H7 (cell line): ENCODE measurements at regions not wholly inside any gene's neighbourhood (a gene's known extent, or its start where the extent isn't known, plus 50 kb on each side); places are given as distances from the start of the nearest gene placed in this dataset.

Source experiments
- DNase-seq: peaks from one replicate; pipeline ENCODE4 v3.0.0; 2012
- H3K27me3 ChIP-seq: 2 replicates; pipeline ENCODE4 v1.6.0; 2011; ENCODE audit warnings: mild to moderate bottlenecking, low read length; ENCODE audit not compliant: control insufficient read depth, insufficient read depth
- H3K36me3 ChIP-seq: replicated peaks from 2 replicates; pipeline ENCODE4 v1.5.1; 2011; ENCODE audit warnings: low read length; ENCODE audit not compliant: control insufficient read depth, insufficient read depth
- H3K4me3 ChIP-seq: 2 replicates; pipeline ENCODE4 v1.5.1; 2011; ENCODE audit warnings: low read depth, mild to moderate bottlenecking, control low read depth, low read length, moderate library complexity; ENCODE audit not compliant: insufficient read depth

GRCh38 chr17:33802349-33803198, 452.5 kb upstream of the CCL2 start:
- DNase-seq, result no peak
- H3K36me3 ChIP-seq, result no peaks in the 10 kb centered on the region
- H3K27me3 ChIP-seq, result no peaks in the 10 kb centered on the region; the same call in 1 of the 2 replicates
- no peak overlapping the region for H3K4me3 ChIP-seq

DNA sequence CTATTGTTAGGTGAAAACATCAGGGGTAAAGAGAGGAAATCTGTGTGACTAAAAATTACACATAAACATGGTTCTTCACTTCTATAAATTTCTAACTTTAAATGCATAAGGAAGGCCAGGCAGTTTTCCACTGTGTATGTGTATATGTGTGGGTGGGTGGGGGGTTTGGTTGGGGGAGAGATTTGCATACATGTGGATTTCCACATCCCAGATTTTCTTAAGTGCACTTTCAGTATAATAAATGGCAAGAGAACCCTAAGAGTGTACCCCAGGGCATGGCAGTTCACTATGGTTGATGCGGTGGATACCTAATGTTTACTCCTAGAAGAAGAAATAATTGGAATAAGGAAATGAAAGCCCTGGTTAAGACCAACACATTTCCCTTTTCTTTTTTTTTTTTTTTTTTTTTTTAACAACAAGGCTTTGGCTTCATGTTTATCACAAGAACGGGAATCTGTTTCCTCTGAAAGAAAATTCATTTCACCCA, 451.8 kb upstream of the CCL2 start:
- H3K27me3 ChIP-seq, result no peaks in the 10 kb centered on the region
- no peak for DNase-seq
- H3K4me3 ChIP-seq, result no peak overlapping the region
- no peaks in the 10 kb centered on the region for H3K36me3 ChIP-seq

DNA sequence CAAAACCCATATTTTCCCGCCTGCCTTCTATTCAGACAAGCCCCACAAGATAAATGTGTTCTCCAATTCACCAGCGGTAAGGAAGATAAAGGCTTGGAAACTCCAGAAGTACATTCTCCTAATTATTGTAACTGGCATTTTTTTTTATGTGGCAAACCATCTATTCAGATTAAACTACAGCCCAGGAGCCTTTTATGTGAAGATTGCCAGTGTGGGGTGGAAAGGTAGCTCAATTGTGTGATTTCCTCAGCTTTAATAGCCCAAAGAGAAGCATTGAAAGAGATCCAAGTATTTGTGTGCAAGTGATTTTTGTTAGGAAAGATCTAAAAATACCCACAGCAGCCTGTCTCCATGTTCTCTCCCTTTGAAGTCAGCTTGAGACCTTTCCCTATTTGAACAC, 451.4 kb upstream of the CCL2 start:
- DNase-seq, result no peak
- no peaks in the 10 kb centered on the region for H3K36me3 ChIP-seq
- H3K4me3 ChIP-seq, result no peak overlapping the region
- no peaks in the 10 kb centered on the region for H3K27me3 ChIP-seq

- Histone ChIP-seq H3K36me3 (no peaks in the 10 kb centered on the region), H3K27me3 (no peaks in the 10 kb centered on the region), H3K4me3 (no peak overlapping the region)
- no peak for DNase-seq
Measured at GRCh38 chr17:33804401-33804800, 450.7 kb upstream of the CCL2 start.

DNA sequence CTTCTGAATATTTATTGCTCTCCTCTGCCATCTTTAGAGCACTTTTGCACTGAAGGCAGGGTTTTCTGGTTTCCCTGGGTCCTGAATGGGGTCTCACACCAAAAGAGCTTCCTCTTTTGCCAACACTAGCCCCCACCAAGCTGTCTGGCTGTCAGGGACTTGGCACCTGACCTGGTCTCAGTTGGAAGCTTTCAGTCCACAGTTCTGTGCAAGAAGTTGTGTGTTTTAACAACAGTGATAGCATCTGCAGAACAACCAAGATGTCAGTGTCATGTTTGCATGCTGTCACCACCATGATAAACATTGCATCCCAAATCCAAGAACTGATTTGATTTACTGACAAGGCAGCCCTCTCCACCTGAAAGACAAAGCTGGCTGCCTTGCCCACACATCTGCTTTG, 448.5 kb upstream of the CCL2 start:
- Histone ChIP-seq H3K27me3 (no peaks in the 10 kb centered on the region), H3K36me3 (no peaks in the 10 kb centered on the region), H3K4me3 (no peak overlapping the region)
- no peak for DNase-seq

DNA sequence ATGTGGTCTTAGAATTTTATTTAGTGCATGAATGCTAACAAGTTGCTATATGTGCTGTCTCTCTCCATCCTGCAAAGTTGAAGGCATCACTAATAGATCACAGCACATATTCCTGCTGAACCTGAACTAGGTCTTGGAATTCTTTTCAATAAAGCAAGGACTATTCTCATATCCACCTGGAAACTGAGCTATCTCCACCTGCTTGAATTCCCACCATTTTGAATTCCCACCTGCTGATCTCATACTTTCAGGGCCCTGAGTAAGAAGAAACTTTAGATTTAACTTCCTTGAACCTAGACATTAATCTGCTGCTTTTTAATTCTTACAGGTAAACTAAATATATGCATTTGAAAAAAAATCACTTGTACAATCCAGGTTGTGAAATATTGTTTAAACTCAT, 445.3 kb upstream of the CCL2 start:
- Histone ChIP-seq H3K36me3 (no peaks in the 10 kb centered on the region), H3K4me3 (no peak overlapping the region), H3K27me3 (no peaks in the 10 kb centered on the region)
- no peak for DNase-seq

DNA sequence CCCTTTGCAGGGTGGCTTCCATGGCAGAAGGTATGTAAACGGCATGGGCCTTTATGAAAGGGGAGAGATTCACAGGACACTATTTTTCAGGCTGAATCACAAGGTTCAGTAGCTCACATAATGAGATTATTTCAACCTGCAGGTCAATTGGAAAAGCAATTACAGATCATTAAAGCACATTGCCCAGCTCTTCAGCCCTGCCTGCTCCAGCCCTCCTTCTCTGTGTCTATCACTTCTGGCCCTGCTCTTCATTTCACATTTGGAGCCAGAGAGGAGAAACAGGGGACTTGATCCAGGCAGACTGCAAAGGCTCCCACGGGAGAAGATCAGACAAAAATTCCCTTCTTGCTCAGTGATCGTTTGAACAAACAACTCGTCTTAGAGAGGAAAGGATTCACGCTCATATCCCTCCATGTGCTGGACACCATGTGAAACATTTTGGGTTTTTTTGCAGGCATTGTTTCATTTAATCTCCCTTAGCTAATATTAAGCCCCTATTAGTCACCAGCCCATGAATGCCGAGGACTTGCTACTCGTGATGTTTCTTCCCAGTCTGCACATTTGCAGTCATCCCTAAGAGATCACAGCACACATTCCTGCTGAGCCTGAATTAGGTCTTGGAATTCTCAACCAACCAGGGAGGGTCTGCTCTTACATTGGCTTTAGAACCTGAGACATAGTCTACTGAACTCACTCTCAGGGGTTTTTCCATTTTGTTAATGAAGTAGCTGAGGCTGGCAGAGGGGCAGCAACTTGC, 443.9 kb upstream of the CCL2 start:
- H3K4me3 ChIP-seq, result no peak overlapping the region
- no peaks in the 10 kb centered on the region for H3K36me3 ChIP-seq
- no peak for DNase-seq
- H3K27me3 ChIP-seq, result no peaks in the 10 kb centered on the region

- H3K36me3 ChIP-seq, result no peaks in the 10 kb centered on the region
- H3K27me3 ChIP-seq, result no peaks in the 10 kb centered on the region
- no peak overlapping the region for H3K4me3 ChIP-seq
- DNase-seq, result no peak
Measured at GRCh38 chr17:33811984-33812577, 443.0 kb upstream of the CCL2 start.

- Histone ChIP-seq H3K27me3 (no peaks in the 10 kb centered on the region), H3K4me3 (no peak overlapping the region), H3K36me3 (no peaks in the 10 kb centered on the region)
- DNase-seq, result no peak
Measured at GRCh38 chr17:33814852-33815251, 440.2 kb upstream of the CCL2 start.

- no peak overlapping the region for H3K4me3 ChIP-seq
- H3K27me3 ChIP-seq, result no peaks in the 10 kb centered on the region
- H3K36me3 ChIP-seq, result no peaks in the 10 kb centered on the region
- no peak for DNase-seq
Measured at GRCh38 chr17:33816036-33816435, 439.0 kb upstream of the CCL2 start.

DNA sequence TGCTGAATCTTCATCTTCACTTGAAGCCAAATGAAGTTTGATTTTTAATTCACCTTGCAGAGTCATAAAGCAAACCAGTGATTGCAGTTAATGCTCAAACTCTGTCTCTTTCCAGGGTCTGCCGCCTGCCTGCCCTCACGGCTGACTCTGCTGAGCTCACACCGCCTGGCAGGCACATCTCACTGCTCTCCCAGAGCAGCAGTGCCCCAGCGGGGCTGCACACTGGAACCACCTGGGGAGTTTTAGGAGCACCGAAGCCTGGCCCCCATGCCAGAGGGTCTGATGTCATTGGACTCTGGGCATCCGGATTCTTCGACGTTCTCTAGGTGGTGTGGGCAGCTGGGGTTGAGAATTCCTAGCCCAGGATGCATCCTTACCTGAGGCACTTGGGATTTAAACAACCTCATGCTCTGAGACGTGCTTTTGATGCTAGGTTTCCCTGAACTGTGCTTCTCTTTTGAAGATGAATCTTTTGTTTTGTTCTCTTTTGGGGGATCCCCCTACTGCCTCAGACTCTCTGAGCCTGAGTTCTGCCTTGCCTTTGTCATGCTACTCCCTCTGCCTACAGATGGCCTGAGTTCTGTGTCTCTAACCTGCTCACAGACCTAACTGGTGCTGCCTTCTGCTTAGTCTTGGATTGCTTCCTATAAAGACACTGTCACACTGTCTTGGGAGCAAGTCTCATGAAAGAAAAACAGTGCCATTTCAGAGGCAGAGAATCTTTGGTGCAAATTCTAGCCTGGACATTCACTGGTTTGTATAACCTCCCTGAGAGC, 438.1 kb upstream of the CCL2 start:
- Histone ChIP-seq H3K27me3 (no peaks in the 10 kb centered on the region), H3K4me3 (no peak overlapping the region), H3K36me3 (no peaks in the 10 kb centered on the region)
- peak; percentile 21 for DNase-seq

- Histone ChIP-seq H3K27me3 (no peaks in the 10 kb centered on the region; the same call in 1 of the 2 replicates), H3K4me3 (no peak overlapping the region), H3K36me3 (no peaks in the 10 kb centered on the region)
- no peak for DNase-seq
Measured at GRCh38 chr17:33819539-33819938, 435.5 kb upstream of the CCL2 start.

DNA sequence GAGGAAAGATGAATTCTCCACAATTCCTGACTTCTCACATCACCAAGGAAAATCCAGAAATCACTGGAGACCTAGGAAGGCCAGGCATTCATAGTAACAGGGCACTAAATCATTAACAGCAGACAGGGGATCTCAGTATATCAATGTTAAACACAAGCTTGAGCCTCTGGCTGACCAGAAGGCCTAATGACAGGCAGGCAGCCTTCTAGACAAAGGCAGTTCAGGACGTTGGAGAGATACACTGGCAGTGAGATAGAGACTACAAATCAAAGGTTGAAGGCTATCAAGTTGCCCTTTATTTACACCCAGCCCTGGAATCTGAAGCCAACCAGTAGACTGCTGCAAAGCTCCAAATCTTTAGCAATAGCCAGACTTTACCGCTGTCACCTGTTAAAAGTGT, 422.8 kb upstream of the CCL2 start:
- H3K27me3 ChIP-seq, result no peaks in the 10 kb centered on the region
- no peaks in the 10 kb centered on the region for H3K36me3 ChIP-seq
- DNase-seq, result peak; percentile 11
- H3K4me3 ChIP-seq, result no peak overlapping the region

DNA sequence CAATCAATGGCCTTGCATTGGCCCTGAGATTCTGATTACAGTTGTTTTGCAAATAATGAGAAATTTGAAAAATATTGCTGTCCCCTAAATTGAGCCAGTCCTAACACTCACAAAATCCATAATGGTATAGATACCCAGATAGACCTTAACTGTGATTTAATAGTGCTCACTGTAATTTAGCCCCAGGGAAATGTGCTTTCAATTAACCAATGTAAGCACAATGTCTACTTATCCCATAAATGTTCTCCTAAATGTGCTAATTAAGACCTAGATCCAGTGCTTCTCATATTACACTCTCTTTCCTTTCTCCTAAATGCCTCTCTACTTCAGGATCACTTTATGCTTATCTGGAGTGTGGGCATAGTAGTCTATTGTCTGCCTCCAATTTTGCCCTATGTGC, 417.8 kb upstream of the CCL2 start:
- H3K4me3 ChIP-seq, result no peak overlapping the region
- H3K36me3 ChIP-seq, result no peaks in the 10 kb centered on the region
- DNase-seq, result no peak
- no peaks in the 10 kb centered on the region for H3K27me3 ChIP-seq
